CD4-positive, alpha-beta T cell treated with Interleukin-2 at 100 ng/mL for 4 hours (primary cell): ENCODE measurements at regions not wholly inside any gene's neighbourhood (a gene's known extent, or its start where the extent isn't known, plus 50 kb on each side); places are given as distances from the start of the nearest gene placed in this dataset.

Experiments
- DNase-seq: peaks from one replicate; pipeline ENCODE4 v3.0.0-alpha.2; 2020; ENCODE audit warnings: low spot score

DNA sequence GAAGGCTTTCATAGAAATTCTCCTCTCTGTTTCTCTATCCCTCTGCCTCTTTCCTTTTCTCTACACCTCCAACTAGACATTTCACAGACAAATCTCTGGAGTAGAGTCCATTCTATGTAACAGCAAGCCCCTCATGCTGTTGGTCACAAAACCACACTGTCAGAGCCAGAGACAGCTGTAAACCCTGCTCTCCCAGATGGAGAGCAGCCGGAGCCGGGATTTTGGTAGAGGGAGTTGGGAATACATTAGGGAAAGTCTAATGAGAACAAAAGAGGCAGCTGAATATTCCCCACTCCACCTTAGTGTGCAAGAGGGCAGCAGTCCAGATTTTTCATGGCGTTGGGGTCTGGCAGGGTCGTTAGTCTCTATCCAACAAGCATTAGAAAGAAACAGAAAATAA lies 68.3 kb upstream of the EDN1 start:
- no peak for DNase-seq

DNA sequence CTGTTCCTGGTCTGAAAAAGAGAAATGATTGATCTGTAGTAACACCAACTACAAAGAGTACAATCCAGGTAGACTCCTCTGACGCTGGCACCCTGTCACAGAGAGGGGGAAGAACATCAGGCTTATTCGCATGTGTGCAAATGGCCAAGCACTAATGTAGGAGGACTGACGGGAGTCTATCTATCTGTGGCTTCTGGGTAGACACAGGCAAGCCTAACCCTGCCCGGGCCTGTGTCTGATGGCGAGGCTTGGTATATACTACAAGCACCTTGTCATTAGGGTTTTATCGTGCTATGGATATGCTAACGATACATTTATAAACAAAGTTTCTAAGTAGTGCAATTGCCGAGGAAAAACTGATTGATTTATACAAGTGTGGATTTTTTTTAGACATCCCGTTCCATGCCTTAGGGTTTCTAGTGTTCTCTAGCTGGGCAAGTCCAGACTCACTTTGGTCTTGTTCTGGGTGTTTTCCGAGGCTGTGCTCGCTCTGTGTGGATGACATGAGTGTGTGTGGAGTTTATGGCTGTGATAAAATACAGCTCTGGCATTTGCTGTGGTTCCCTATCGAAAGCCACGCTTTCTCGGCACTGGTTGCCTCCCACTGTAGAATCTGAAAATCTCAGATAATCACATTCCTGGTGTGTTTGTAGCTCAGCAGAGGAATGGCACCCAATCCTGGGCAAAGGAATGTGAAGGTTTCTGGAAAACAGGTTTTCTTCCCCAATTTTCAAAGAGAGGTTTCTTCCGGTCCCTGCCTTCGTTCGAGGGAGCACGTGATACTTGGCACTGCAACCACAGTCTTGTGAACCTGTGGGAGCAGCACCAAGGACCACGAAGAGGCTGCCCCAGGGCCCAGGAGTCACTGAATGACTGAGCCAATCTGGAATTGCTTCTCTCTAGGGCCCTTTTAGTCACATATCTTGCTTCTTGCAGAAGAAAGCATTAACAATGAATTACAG lies 67.5 kb upstream of the EDN1 start:
- no peak for DNase-seq

DNA sequence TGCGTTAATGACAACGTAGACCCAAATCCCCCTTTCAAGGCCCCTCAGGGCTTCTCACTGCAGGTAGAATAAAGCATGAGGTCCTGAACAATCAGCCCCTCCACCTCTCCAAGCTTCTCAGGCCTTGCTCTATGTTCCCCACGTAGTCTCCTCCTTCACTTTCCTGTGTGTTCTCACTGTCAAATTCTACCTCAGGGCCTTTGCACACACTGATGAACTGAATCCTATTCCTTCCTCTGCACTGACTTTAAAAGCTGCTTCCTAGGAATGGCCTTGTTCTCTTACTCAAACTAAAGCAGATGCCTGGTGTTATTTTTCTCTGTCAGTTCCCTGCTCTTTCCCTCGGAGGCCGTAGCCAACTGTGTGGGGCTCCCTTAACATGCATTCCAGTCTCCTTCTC lies 66.8 kb upstream of the EDN1 start:
- no peak for DNase-seq

DNA sequence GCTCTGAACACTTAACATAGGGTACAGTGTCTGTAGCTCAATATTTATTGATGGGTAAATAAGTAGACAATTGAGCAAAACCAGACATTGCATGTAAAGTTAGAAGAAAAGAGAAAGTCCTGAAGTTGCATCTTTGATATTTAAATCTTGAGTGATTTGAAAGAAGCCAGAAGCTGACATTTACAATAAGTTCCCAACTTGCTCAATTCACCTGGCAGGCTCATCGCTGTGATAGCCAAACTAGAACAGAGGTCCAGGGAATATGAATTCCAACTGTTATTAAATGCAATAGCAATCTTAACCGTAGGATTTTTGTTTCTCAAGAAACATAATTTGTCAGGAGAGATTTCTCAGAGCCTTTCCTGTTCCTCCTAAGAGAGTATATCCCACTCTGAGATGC lies 65.9 kb upstream of the EDN1 start:
- no peak for DNase-seq

DNA sequence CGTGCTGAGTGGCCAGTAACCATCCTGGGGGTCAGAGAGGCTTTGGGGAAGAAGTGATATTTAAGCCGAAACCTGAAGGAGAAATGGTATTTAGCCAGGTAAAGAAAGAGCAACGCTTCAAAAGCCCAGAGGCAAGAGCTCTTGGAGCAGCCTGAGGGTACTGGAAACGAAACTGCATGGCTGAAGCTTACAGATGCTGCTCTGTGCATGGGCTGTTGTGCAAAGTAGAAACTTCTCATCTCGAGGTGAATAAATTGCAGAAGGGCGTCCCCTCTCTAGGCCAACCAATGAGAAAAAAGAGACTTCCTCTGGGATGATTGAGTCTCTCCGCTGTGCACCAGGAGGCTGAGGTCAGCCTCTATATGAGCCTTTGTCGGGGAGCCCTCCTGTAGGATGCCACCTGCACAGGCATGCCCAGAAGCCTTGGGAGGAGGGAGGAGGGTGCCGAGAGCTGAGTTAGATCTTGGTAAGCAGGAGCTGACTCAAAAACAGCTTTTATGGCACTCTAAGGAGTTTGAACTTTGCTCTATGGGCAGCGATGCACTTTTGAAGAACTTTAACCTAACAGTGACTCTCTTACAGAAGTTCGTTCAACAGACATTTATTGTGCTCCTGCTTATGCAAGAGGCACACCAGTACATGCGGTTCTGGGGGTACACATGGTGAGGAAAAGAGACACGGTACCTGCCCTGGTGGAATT lies 61.6 kb upstream of the EDN1 start:
- DNase-seq = no peak

DNA sequence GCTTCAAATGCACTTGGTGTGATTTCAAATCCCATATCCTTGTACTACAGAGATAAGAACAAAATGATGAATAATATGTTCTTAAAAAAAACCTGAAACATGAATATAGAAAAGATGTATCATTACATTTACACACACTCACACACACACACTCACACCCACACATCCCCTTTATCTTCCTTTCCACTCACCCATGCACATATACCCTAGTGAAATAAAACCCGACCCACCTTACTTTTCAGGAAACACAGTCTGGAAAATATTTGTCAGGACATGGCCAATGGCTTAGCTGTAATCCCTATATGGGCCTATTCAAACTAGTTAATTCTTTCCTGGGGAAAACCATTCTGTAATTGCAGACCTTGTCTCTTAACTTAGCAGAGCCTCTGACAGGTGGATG lies 60.8 kb upstream of the EDN1 start:
- no peak for DNase-seq

DNA sequence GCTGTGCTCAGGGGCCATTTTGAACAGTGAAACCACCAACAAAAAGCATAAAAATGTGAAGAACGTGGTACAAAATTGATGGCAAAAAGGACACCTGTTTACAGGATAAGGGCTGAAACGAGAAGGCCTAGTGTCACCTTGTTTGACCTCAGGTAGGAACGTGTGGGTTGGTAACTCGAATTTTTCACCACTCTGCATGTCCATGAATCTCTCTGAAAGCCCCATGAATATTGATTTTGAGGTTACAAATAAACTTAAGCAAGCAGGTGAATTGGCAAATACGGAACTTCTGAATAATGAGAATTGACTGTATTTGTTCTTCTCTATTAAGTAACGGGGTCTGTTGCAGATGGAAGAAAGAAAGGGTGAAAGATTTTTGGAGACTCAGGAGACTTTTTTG lies 59.6 kb upstream of the EDN1 start:
- no peak for DNase-seq

DNA sequence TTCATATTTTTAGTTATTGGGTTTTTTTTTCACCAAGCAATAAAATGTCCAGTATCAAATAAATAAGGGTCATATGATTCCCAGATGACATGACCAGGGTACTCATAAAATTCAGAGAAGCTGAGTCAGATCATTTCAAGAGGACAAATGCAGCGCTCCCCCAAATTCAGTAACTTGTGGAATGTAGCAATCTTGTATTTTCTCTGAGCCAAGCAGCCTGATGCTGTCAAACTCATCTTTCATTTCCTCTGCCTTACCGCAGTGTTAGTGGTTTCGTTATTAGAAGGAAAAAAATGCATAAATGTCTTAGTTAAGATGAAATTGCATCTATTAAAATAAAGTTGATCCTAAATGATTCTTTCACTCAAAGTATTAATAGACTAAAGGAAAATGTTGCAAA lies 57.8 kb upstream of the EDN1 start:
- peak; percentile 21 for DNase-seq

DNA sequence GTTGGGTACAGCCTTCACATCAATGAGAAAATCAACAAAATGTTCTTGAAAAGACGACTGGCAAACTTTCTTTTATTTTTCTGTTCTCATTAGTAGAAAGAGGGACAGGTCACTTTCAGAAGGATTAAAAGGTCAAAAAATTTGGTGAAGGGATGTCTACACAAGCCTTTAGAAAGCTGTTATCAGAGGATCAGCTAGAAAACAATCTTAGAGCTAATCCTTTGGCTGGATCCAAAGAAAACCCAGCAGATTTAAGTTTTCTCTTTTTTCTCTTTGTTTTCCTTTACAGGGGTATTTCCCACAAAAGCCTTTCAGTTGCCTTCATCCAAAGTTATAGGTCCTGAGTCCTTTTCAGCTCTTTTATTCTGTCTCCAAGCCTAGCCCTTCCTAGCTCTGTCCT lies 57.3 kb upstream of the EDN1 start:
- no peak for DNase-seq

DNA sequence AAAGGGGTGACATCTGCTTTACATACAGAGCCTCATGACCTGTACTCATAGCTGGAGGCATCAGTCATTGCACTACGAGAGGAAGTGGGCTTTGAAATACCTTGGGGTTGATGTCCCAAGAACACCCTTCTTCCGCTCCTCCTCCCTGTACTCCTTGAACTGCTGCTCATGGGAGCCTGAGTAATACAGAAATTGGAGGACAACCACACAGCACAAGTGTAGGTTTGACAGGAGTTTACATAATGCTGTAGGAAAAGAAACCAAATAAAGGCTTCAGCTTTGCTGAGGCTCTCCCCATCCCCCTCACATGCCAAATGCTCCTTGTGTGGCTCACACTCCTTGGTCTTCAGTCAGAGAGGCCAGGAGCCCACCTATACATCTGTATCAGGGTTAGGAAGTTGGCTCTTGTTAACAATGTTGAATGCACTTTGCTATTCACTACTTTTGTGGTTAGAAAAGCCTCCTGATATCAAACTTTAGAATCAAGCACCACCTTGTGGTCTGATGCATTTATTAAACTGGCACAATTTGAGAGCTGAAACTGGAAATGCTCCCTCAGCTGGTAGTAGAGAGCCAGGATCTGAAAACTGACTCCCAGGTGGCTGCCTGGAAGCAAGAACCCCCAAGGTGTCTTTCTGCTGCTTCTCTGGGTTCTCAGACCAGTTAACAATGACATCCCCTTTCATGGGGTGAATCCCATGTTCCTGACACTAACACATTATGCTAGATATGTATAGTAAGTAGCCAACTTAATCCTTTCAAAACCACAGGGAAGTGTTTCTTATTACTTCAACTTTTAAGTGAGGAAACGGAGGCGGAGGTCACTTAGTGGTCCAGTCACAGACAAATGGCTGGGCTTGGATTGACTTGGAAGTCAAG lies 56.2 kb upstream of the EDN1 start:
- DNase-seq = peak; percentile 69

DNA sequence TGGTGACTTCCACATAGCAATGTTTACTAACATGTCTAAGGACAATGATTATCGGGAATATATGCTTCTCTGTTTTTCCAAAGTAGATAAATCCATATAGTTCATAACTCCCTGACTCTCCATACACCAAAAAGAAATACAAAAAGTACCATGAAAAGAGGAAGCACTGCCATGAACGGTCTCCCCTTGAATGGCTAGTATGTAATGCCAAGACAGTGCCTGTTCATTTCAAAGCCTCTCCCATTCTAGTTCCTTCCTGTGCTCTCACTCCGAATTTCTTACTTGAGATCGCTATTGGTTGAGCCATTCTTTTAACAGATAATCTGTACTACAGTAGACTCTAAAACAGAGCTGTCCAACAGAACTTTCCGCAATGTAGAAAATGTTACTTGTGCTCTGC lies 54.8 kb upstream of the EDN1 start:
- DNase-seq = no peak

DNA sequence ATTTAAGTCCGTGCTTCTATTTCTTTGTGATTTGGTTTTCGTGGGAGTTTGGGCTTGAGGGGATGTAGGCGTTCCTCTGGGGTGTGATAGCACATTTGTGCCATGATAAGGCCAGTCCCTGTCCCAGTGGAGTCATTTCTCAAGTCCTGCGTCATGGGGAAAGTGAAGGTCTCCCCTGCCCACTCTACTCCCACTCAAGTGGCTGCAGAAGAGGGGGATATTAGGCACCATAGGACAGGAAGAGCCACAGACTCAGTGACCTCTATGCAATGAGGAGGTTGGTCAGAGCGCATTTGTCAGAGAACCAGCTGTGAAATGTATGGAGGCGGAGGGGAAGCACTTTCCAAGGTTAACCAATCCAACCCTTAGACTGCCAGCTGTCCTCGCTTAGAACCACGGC lies 51.9 kb upstream of the EDN1 start:
- no peak for DNase-seq
